ENCODE measurements at regions not wholly inside any gene's neighbourhood (a gene's known extent, or its start where the extent isn't known, plus 50 kb on each side); places are given as distances from the start of the nearest gene placed in this dataset.
"Not testable (repeated sequence)": the region's sequence is repeated elsewhere in the genome, so short reads cannot be mapped to it uniquely, and the experiment has no call there.

DNA sequence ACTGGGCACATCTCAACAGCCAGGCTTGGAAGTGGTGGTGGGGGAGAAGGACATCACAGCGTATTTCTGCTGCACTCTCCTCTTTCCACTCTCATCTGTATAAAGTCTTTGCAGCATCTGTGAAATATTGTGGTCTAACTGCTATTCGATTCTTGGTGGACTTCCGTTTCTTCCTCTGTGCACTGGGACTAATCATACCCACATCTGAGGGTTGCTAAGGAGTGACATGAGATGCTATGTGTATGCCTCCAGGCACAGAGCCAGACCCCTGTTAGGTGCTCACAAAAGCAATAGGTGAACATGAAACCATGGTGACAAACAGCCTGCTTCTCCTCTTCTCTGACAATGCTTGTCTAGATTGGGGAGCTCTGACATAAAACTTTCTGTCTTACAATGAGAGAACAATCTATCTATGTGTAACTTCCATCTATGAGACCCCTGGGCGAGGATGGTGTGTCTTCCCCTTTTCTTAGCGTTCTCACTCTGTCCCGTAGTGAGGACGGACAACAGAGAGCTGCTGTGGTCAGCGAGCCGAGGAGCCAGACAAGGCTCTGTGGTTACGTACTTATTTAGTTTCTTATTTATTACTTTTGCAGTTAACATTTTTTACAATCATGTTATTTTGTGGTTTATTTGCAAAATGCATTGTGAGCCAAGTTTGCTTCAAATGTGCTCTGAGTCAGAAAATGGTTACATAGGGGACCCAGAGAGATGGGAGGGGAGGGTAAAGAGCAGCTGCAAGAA lies 196.7 kb upstream of the TPRG1 start:
- peak; percentile 8 for DNase-seq

DNA sequence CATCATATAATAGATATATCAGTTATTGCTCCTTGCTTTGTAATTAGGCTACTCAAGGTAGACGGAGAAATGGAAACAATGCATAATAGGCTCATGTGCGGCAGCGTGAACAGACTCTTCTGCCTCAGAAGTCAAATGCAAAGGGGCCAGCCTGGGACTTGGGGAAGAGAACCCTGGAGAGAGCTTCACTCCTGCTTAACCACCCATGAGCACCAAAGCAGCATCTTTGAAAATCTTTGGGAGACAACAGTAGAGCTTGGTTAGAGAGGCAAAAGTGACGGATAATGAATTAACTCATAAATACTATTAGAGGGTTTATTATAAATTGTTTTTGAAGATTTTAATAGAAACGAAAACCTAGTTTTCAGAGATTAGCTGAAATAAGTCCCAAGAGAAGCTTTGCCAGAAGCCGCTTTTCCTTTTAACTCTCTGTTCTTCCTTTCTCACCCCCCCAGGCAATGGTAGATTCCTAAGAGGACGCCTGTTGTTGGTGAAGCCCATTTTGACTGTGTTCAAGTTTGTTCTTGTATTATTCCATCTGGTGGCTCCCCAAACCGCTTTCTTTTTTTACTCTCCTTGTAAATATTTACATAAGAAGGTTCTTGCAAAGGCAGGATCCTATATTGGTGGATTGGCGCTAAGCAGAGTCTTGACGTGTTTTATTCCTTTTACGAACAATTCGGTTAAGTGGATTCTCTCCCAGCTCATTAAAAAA lies 196.0 kb upstream of the TPRG1 start:
- DNase-seq, result no peak

DNA sequence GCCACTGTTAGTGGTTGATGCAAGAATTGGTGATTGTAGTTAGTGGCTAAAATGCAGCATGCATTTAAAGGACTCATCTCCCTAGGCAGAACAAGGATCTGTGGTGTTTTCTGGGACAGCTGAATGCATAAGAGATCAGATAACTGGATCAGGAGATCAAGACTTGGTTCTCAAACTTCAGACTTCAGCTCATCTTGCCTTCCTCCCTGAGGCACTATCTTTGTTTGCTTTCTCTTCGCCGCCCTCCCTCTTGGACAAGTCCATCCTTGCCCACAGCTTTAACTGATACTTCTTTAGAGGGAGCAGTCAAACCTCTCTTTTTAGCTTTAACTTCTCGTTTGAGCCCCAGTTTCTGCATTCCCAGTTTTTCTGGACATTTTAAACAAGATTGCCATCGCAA lies 195.4 kb upstream of the TPRG1 start:
- no peak for DNase-seq

DNA sequence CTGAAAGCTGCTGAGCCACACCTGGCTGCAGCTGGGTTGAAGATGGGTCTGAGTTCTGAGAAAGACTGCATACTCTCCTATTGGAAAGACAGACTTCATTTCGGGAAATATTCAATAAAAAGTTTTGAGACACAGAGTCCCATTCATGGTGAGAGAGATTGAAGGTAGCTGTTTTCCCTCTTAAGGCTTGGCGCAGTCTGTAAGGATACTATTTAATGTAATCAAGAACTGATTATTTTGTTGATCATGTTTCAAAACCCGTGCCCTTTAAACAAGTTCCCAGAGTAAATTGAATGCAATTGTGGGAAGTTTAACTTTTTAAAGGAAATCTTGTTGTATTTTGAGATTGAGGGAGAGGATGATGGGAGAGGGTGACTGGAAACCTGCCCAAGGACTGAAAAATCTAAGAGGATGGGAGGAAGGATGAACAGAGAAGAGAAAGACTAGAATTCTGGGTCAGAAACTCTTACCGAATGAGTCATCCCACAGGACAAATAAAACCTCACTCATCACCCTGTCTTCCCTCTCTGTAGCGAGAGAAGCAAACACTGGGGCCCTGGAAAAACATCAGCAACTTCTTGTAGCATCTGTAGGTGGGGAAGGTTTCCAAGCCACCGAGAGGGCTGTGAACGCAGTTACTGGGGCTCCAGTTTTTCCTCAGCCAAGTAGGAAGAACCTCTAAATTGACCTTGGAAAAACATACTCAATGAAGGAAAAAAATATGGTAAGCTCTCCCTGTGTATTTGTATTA lies 193.2 kb upstream of the TPRG1 start:
- no peak for DNase-seq

DNA sequence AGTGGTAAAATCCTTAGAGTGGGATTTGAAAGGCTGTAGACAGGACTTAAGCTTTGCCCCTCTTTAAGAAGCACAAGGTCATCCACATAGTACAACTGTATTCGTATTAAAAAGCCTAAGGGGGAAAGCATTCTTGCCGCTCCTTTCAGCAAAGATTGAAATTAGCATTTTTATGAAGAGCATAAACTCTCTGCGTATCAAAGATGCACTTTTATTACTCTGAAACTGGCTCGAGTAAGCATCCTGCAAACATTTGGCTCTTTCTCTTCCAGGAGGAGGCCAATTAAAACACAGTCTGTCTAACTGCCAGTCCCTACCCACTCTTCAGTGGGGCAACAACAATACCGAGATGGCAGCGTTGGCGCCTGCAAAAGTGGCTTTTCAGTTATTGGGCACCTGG lies 192.5 kb upstream of the TPRG1 start:
- no peak for DNase-seq

DNA sequence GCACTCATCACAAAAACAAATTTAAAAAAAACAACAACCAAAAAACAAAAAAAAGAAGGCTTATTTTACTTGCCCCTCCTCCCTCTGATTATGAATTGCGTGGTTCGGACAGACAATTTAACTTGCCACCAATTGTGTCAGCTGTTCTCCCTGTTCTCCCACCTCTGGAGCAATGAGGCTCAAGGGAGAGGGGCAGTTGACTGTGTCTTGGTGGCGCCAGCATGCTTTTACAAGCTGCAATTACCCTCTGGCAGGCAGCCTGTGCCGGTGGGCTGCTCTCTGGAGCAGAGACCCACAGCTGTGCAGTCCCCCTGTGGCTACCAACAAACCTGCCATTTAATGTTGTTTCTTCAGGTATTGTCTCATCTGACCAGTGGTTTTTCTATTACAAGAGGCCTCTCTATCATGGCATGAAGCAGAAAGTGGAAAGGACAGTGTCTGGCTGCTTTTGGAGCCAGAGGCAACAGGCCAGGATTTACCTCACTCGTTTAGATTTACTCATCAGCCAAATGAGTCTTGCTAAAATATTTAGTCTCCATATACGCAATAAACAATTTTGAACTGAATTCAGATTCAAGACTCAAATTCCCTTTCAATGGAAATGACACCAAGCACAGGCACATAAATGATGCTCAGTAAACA lies 192.0 kb upstream of the TPRG1 start:
- no peak for DNase-seq

DNA sequence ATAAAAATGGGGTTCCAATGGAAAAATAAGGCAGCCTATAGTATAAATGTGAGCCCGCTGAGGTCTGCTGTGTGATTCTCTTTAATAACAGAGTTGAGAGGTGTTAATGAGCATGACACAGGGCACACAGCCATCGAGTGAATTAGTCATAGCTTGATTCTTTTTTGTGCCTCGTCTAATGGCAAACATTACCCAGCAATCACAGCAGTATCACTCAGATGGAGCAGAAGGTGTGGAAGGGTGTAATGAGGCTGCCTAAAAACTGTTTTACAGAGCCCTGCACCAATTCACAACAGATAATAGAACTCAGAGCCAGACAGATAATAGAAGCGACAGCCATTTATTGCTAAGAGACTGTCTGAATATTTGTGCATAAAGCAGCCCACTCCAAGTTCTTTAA lies 178.6 kb upstream of the TPRG1 start:
- DNase-seq, result no peak

DNA sequence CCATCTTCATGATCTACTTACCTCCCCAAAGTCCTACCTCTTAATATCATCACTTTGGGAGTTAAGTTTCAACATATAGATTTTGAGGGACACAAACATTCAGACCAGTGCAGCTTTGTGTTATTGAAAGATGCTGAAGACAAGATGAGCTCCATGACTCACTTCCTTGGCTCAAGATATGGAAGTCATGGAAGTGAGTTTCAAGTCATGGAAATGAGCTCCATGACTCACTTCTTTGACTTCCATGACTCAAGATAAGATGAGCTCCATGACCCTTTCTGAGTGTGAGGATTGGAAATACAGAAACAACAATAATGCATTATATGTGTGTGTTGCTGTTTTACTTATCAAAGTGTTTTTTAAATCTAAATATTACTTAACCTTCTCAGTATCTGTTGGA lies 170.2 kb upstream of the TPRG1 start:
- DNase-seq, result no peak

DNA sequence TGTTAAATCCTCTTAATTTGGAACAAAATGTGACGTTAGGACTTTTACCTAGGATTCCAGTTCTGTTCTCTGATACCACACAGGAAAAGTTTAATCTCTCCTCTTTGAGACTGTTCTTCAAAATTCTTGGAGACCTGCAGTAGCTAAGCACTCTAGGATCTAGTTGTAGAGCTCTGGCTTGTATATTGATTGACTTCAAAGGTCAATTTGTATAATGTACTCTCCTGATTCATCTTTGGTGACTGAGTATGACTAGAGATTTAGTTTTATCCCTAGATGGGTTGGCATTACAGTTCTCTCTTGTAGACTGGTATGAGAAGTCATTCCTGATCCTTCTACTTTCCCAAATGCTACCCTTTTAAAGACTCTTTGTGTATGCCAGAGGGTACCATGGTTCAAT lies 168.4 kb upstream of the TPRG1 start:
- DNase-seq, result no peak

DNA sequence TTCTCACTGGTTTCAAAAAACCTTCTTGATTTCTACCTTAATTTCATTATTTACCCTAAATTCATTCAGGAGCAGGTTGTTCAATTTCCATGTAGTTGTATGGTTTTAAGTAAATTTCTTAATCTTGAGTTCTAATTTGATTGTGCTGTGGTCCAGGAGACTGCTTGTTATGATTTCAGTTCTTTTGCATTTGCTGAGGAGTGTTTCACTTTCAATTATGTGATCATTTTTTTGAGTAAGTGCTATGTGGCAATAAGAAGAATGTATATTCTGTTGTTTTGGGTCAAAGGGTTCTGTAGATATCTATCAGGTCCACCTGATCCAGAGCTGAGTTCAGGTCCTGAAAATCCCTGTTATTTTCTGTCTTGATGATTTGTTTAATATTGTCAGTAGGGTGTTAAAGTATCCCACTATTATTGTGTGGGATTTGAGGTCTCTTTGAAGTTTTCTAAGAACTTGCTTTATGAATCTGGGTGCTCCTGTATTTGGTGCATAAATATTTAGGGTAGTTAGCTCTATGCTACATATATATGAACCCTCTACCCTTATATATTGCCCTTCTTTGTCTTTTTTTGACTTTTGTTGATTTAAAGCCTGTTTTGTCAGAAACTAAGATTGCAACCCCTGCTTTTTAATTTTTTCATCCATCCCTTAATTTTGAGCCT lies 158.4 kb upstream of the TPRG1 start:
- no peak for DNase-seq

DNA sequence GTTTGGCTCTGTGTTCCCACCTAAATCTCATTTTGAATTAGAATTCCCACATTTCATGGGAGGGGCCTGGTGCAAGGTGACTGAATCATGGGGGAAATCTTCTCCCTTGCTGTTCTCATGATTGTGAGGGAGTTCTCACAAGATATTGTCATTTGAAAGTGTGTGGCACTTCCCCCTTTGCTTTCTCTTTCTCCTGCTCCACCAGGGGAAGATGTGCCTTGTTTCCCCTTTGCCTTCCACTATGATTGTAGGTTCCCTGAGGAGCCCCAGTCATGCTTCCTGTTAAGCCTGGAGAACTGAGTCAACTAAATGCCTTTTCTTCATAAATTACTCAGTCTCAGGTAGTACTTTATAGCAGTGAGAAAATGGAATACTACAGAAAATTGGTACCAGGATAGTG lies 157.2 kb upstream of the TPRG1 start:
- no peak for DNase-seq

DNA sequence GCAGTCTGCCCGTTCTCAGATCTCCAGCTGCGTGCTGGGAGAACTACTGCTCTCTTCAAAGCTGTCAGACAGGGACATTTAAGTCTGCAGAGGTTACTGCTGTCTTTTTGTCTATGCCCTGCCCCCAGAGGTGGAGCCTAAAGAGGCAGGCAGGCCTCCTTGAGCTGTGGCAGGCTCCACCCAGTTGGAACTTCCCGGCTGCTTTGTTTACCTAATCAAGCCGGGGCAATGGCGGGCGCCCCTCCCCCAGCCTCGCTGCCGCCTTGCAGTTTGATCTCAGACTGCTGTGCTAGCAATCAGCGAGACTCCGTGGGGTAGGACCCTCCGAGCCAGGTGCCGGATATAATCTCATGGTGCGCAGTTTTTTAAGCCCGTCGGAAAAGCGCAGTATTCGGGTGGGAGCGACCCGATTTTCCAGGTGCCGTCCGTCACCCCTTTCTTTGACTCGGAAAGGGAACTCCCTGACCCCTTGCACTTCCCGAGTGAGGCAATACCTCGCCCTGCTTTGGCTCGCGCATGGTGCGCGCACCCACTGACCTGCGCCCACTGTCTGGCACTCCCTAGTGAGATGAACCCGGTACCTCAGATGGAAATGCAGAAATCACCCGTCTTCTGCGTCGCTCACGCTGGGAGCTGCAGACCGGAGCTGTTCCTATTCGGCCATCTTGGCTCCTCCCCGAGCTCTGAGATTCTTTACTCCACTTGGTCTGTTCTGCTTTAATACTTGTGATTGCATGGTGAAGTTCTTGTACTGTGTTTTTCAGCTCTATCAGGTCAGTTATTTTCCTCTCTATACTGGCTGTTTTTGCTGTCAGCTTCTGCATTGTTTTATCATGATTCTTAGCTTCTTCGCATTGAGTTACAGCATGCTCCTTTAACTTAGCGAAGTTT lies 148.9 kb upstream of the TPRG1 start:
- DNase-seq, result not testable (repeated sequence)

DNA sequence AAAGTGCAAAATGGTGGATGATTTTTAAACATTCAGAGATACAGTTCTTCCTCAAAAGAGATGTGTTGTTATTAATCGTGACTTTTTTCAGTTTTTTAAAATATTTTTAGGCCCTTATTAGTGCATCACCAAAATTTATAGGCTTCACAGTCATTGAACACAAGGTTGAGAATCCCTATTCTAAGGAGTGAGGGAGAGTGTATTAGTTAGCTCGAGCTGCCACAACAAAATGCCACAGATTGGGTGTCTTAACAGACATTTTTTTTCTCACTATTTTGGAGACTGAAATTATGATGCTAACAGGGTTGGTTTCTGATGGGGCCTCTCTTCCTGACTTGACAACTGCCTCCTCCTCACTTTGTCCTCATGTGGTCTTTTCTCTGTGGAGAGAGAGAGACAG lies 145.9 kb upstream of the TPRG1 start:
- no peak for DNase-seq

DNA sequence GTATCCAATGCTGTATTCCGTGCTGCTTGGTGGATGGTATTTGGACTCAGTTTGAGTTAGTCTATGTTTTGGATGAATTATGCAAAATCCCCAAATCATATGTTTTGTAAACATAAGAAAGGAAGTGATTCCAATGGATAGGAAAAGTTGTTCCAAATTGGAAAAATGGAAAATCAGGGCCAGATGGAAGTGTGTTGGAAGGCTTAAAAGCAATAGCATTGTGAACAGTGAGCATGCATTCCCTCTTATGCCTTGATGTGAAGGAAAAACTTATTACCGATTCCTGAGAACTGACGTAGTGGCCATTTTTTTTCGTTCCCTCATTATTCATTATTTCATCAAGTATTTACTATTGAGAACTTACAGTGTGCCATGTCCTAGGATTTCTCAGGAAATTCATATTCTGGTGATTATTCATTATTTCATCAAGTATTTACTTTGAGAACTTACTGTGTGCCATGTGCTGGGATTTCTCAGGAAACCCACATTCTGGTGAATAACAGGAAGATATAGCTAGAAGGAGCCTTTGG lies 144.1 kb upstream of the TPRG1 start:
- no peak for DNase-seq

DNA sequence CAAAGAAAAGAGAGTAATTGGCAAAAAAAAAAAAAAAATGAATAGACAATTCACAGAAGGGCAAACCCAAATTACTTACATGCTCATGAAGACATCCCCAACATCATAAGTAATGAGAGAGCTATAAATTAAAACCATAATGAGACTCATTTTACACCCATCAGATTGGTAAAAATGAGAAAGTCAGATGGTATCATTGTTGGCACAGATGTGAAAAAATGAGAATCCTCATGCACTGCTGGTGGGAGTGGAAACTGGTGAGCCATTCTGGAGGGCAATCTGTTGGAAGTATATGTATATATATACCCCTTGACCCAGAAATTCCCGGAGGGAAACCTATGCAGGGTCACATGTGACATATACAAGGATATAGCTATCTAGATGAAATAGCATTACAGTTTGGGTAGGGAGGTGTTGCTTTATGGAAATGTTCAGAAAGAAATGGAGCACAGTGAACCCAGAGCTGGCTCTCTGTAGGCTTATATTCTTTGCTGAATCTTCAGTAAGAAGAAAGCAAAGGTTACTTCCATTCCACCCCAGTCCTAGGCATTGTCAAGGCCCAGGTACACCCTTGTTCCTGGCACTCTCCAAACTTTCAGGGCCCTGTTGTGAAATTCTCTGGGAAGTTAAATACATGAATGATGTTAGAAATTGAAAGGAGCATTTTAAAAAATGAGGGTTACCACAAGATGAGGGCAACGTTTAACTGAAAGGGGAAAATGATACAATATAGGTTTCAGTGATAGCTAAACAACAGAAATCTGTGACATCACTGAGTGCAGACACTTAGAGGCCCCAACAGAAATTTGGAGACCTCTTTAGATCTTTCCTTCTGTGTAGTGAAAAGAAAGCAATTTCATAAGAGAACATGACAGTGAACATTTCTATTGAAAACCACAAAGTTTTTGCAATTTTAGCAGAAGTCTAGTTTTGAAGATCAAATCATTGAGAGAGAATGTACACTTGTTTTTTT lies 132.7 kb upstream of the TPRG1 start:
- peak; percentile 12 for DNase-seq

DNA sequence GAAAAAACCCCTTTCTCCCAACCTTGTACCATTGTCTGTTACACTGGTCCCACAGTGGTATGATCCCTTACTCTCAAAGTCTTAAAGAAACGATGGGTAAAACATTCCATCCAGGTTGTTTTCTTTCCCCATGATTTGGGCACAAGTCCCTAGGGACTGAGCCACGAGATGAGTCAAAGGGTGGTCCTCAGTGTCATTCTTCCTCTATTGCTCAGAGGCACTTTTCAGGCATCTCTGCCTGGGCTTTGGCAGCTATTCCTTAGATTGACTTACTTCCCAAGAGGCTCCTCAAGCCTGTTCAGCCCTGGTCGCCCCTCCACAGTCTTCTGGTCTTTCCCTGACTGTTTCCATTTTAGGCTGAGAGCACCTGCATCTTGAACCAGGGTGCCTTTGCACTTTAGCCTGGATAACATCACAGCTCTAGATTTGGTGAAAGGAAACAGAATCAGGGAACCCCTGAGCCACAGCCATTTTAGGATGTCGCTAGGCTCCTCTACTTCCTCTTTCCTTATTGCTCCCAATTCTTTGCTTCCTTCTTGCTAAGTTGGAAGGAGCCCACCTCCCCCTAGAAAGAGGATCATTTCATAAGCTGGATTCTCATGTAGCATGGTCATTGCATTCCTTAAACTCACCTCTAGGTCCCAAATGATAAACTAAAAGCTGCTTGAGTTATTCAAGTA lies 131.0 kb upstream of the TPRG1 start:
- no peak for DNase-seq

DNA sequence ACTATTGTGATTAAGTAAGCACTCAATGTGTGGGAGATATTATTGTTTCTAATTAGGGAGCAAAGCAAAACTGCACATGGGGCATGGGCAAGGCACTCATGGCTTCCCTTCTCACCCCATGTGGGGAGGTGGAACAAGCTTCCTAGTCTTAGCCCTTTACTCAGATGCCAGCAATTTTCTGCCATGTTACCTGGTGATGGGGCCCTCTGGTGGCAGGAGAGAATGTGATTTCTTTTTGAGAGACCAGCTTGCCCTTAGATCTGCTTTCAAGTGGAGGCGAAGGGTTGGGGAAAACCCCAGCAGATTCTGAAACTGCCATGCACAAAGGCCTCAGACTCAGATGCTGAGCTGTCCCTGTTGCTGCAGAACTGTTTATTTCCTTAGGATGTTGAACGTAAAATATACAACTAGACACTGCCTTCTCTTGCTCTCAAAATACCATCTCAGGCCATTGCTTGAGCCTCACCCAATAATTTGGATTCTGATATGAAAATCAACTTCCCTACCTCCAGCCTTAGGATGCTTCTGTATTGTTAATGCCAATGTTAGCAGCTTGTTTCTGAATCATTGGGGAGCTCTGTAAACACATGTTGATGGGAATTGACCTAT lies 130.2 kb upstream of the TPRG1 start:
- DNase-seq, result peak; percentile 46

DNA sequence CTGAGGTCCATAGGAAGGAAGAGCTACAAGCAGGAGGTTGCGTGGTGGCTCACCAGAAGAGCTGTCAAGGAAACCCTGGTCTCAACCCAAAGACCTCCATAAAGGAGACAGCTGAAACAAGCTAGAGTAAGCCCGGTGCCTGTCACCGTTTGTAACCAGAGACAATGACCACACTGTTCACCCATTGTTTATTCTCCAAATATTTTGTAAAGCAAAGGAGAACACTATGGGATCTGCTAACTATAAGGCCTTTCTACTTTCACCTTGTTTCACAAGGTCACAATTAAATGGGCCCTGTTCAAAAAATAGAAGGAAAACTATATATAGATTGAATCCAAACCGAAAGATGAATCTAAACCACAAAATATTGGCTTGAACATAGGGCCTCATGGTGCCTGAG lies 128.9 kb upstream of the TPRG1 start:
- DNase-seq, result no peak

Measured in hematopoietic multipotent progenitor cell treated with erythropoietin and hydrocortisone succinate and interleukin-3 and kit ligand, for 8 days (in vitro differentiated cells).